Astrocyte of the spinal cord (primary cell): ENCODE measurements at regions not wholly inside any gene's neighbourhood (a gene's known extent, or its start where the extent isn't known, plus 50 kb on each side); places are given as distances from the start of the nearest gene placed in this dataset.

Experiments used
- DNase-seq: peaks from one replicate; pipeline ENCODE4 v3.0.0; 2011; ENCODE audit warnings: low read depth, low spot score
- H3K4me3 ChIP-seq: 2 replicates; pipeline ENCODE4 v1.5.1; 2011; ENCODE audit warnings: low read depth, mild to moderate bottlenecking, low read length, moderate library complexity
- CTCF ChIP-seq: IDR thresholded peaks from 2 replicates; pipeline ENCODE4 v1.5.1; 2012; ENCODE audit warnings: low read depth, mild to moderate bottlenecking, low read length, inconsistent platforms
- in situ Hi-C: cut with HindIII; loops from 2 replicates; pipeline ENCODE4 v1.10.0; 2017; ENCODE audit warnings: low sequenced_read_pairs

GRCh38 chr4:60605646-60606354 lies 594.3 kb upstream of the ADGRL3 start:
- TF ChIP-seq CTCF = no peak
- peak; percentile 70 for DNase-seq
- in situ Hi-C loops = no loop called here
- no peak overlapping the region for H3K4me3 ChIP-seq

DNA sequence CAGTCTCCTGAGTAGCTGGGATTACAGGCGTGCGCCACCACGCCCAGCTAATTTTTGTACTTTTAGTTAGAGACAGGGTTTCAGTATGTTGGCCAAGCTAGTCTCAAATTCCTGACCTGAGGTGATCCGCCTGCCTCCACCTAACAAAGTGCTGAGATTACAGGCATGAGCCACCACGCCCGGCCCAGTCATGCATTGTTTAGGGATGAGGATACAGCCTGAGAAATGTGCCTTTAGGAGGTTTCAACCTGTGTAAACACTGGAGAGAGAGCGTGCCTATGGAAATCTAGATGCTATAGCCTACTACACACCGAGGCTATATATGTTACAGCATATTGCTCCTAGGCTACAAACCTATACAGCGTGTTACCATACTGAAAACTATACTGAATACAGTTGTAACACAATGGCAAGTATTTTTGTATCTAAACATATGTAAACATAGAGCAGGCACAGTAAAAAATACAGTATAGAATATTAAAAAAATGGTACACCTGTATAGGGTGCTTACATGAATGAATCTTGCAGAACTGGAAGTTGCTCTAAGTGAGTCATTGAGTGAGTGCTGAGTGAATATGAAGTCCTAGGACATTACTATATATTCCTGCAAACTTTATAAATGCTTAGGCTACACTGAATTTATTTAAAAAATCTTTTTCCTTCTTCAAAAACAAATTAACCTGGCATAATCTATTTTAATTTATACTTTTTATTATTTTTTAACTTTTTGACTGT lies 588.2 kb upstream of the ADGRL3 start:
- in situ Hi-C loops = no loop called here
- peak; percentile 8 for DNase-seq
- no peak for TF ChIP-seq CTCF
- H3K4me3 ChIP-seq = no peak overlapping the region

DNA sequence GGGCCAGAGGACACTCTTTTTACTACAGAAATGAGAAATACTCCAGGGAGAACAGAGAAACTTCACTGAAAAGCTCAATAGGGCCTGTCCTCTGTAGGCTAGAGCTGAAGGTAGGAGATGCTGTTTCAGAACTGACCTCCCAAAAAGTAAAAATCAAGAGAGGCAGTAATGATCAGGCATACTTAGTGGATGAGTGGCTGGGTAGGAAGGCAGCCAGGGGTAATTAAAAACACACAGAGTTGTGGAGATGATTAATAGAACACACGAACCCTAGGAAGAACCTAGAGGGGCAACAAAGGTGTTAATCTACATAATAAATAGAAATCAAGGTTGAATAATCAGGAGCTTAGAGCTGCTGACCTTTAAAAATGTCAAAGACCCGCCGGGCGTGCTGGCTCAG lies 582.4 kb upstream of the ADGRL3 start:
- no peak for DNase-seq
- no peak overlapping the region for H3K4me3 ChIP-seq
- TF ChIP-seq CTCF = no peak
- in situ Hi-C loops = no loop called here

- no peak overlapping the region for H3K4me3 ChIP-seq
- TF ChIP-seq CTCF = no peak
- in situ Hi-C loops = no loop called here
- DNase-seq = peak; percentile 12
Observed at GRCh38 chr4:60619531-60620305, 580.4 kb upstream of the ADGRL3 start.

- no peak for DNase-seq
- TF ChIP-seq CTCF = no peak
- H3K4me3 ChIP-seq = no peak overlapping the region
- in situ Hi-C loops = no loop called here
Observed at GRCh38 chr4:60637976-60638375, 562.1 kb upstream of the ADGRL3 start.

DNA sequence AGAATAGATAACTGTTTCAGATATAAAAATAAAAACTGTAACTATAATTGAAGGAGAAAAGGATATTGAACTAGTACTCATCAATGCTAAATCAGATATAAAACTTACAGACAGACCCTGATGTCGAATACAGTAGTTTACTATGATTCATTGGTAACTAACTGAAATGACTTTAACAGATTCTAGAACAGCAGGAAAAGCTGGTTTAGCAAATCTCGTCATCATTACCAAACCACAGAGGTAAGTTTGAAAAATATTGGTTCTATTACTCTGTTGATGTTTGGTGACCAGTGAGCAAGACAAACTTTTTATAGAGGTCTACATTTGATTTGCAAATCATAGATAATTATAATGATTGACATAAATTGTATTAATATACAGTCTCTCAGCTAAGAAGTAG lies 551.4 kb upstream of the ADGRL3 start:
- DNase-seq = no peak
- no peak for TF ChIP-seq CTCF
- no peak overlapping the region for H3K4me3 ChIP-seq
- in situ Hi-C loops = no loop called here
